IPS-20b (cell line): ENCODE measurements at regions not wholly inside any gene's neighbourhood (a gene's known extent, or its start where the extent isn't known, plus 50 kb on each side); places are given as distances from the start of the nearest gene placed in this dataset.

Experiments used
- H3K27ac ChIP-seq: one replicate; pipeline ENCODE4 v1.5.1; 2013; ENCODE audit warnings: low read length
- H3K27me3 ChIP-seq: 2 replicates; pipeline ENCODE4 v1.6.1; 2013; ENCODE audit warnings: mild to moderate bottlenecking, low read length, inconsistent platforms; ENCODE audit not compliant: insufficient read depth
- H3K36me3 ChIP-seq: 2 replicates; pipeline ENCODE4 v1.6.1; 2013; ENCODE audit warnings: low read depth, mild to moderate bottlenecking, inconsistent platforms, low read length, moderate library complexity; ENCODE audit not compliant: insufficient read depth
- H3K4me1 ChIP-seq: 2 replicates; pipeline ENCODE4 v1.6.1; 2013; ENCODE audit warnings: mild to moderate bottlenecking, control low read depth, inconsistent platforms, low read length, moderate library complexity; ENCODE audit not compliant: insufficient read depth
- H3K4me3 ChIP-seq: 2 replicates; pipeline ENCODE4 v1.5.1; 2013; ENCODE audit warnings: mild to moderate bottlenecking, low read length, inconsistent platforms
- H3K9ac ChIP-seq: 2 replicates; pipeline ENCODE4 v1.6.1; 2013; ENCODE audit warnings: low read depth, mild to moderate bottlenecking, inconsistent platforms, low read length, moderate library complexity
- H3K9me3 ChIP-seq: 2 replicates; pipeline ENCODE4 v1.6.1; 2013; ENCODE audit warnings: mild to moderate bottlenecking, low read depth, low read length, inconsistent platforms; ENCODE audit not compliant: insufficient read depth

DNA sequence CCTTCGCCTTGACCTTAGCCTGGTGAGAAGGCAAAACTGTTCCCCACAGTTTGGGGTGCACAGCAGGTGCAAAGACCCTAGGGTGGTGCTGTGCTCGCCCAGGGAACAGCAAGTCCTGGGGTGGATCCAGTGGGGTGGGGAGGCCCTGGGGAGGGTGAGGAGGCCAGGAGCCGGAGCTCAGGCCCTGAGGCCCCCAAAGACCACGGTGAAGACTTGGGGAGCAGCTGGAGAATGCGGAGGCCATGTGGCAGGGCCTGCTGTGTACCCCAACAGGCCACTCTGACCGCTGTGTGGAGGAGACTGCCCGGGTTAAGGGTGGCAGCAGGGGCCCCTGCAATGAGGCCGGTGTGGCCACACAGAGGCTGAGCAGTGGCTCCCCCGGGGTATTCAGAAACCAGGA is 101.1 kb upstream of the RTL6 start:
- H3K4me1 ChIP-seq, result peaks cover 3% of the 10 kb centered on the region; the same call in 1 of the 2 replicates

DNA sequence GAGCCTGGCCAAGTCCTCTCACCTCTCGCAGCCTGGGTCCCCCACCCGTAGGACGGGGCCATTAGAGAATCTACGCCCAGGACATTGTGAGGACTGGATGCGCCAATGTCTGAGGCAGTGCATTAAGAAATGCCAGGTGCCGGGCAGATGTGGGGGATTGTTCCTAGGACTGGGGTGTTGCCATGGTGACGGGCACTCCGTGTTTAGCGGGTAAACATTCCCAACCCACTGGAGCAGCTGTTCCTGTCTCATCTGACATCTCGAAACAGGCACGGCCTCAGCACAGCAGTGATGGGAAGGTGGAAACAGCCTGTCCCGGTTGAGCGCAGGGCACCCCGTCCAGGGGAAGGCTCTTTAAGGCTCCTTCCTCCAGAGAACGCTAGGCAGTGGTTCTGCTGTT is 99.6 kb upstream of the RTL6 start:
- H3K9me3 ChIP-seq, result no peaks in the 10 kb centered on the region
- no peak overlapping the region for H3K4me3 ChIP-seq
- peaks cover 3% of the 10 kb centered on the region; the same call in 1 of the 2 replicates for H3K4me1 ChIP-seq
- H3K27ac ChIP-seq, result no peak overlapping the region
- no peaks in the 10 kb centered on the region for H3K27me3 ChIP-seq
- no peaks in the 10 kb centered on the region for H3K36me3 ChIP-seq
- H3K9ac ChIP-seq, result no peak overlapping the region

More for the DNA sequence above, 101.1 kb upstream of the RTL6 start:
- H3K27ac ChIP-seq, result no peak overlapping the region
- no peaks in the 10 kb centered on the region for H3K36me3 ChIP-seq
- H3K9ac ChIP-seq, result no peak overlapping the region
- H3K27me3 ChIP-seq, result no peaks in the 10 kb centered on the region
- no peaks in the 10 kb centered on the region for H3K9me3 ChIP-seq
- H3K4me3 ChIP-seq, result no peak overlapping the region

DNA sequence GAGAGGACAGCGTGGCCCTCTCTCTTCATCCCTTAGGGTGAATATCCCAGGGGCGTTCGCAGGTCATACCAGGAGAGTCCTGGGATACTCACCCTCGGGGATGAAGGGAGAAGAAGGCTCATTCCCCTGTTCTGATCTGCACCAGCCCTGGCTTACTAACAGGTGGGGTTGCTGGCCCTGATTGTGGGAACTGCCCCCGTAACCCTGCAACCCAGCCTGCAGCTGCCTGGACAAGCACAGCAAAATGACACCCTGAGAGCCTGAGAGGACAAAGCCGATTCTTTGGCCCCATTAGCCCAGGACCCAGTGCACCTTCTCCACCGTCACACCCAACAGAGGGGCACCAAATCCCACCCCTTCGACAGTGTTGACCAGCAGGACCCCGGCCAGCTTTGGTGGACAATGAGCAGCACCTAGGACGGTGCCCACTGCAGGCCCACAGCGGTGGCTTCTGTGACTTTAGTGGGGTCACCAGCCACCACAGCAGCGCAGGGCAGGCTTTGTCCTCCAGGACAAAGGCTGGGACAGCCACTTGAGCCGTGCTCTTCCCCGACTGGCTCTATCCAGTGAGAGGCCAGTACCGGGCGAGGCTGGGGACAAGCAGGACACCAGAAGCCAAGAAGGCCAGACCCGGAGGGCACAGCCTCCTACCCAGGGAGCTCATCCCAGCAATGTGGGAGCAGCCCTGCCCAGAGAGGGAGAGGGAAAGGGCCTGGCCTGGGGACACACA is 98.5 kb upstream of the RTL6 start:
- H3K4me3 ChIP-seq, result no peak overlapping the region
- no peak overlapping the region for H3K27ac ChIP-seq
- H3K27me3 ChIP-seq, result no peaks in the 10 kb centered on the region
- H3K36me3 ChIP-seq, result no peaks in the 10 kb centered on the region
- H3K9ac ChIP-seq, result no peak overlapping the region
- H3K9me3 ChIP-seq, result no peaks in the 10 kb centered on the region
- H3K4me1 ChIP-seq, result peaks cover 3% of the 10 kb centered on the region; the same call in 1 of the 2 replicates

DNA sequence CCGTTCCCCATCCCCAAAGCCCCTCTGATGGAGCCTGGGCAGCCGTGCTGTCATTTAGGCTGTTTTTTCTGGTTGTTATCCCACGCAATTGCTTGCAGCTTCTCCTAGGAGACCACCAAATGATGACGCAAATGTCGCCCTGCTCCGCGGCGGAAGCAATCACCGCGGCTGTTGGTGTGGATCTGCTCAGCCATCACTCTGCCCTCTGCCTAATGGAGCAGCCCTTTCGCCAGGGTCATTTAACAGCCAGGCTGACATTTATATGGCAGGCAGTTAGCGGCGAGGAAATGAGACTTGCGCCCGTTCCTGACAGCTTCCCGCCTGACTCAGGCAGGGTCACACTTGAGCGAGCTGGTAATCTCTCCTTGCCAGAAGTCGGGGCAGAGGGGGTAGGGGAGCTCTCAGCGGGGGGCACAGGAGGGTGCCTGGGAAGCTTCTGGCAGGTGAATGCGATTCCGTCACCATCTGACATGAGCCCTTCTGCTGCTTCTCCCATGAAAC is 97.9 kb upstream of the RTL6 start:
- no peaks in the 10 kb centered on the region for H3K9me3 ChIP-seq
- no peak overlapping the region for H3K9ac ChIP-seq
- no peak overlapping the region for H3K27ac ChIP-seq
- no peaks in the 10 kb centered on the region for H3K27me3 ChIP-seq
- H3K4me1 ChIP-seq, result peaks cover 3% of the 10 kb centered on the region; the same call in 1 of the 2 replicates
- H3K36me3 ChIP-seq, result no peaks in the 10 kb centered on the region
- H3K4me3 ChIP-seq, result no peak overlapping the region

DNA sequence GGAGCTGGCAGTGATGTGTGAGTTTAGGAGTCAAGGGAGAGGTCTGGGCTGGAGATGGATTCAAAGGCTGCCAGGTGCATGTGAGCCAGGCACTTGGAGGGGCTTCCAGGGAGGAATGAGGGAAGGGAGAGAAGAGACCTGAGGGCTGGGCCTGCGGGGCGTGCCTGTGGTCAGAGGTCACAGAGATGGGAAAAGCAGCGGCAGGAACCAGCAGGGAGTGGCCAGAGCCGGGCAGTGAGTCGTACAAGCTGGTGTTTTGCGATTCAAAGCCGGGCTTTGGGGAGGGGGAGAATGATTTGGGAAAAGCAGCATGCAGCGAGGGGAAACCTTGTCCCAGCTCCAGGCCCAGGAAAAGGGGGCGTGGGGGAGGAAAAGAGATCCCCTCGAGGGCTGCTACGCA is 96.9 kb upstream of the RTL6 start:
- H3K36me3 ChIP-seq, result no peaks in the 10 kb centered on the region
- peaks cover 3% of the 10 kb centered on the region; the same call in 1 of the 2 replicates for H3K4me1 ChIP-seq
- no peaks in the 10 kb centered on the region for H3K9me3 ChIP-seq
- H3K27ac ChIP-seq, result no peak overlapping the region
- no peak overlapping the region for H3K9ac ChIP-seq
- H3K27me3 ChIP-seq, result no peaks in the 10 kb centered on the region
- no peak overlapping the region for H3K4me3 ChIP-seq

DNA sequence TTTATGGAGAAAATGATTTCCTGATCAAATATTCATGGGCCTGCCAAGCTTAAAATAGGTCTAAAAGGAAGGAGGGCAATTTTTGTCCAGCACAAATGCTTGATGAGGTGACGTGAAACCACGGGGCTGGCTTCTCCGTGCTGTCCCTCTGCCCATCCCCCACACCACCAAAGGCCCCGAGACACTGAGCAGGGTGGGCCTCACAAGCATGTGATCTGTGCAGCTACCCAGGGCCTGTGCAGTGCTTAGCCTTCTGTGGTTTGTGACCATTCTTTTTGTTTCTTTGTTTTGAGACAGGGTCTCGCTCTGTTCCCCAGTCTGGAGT is 94.8 kb upstream of the RTL6 start:
- Histone ChIP-seq H3K9me3 (no peaks in the 10 kb centered on the region), H3K36me3 (no peaks in the 10 kb centered on the region), H3K27me3 (no peaks in the 10 kb centered on the region), H3K9ac (no peak overlapping the region), H3K4me1 (peaks cover 3% of the 10 kb centered on the region; the same call in 1 of the 2 replicates), H3K4me3 (no peak overlapping the region), H3K27ac (no peak overlapping the region)

DNA sequence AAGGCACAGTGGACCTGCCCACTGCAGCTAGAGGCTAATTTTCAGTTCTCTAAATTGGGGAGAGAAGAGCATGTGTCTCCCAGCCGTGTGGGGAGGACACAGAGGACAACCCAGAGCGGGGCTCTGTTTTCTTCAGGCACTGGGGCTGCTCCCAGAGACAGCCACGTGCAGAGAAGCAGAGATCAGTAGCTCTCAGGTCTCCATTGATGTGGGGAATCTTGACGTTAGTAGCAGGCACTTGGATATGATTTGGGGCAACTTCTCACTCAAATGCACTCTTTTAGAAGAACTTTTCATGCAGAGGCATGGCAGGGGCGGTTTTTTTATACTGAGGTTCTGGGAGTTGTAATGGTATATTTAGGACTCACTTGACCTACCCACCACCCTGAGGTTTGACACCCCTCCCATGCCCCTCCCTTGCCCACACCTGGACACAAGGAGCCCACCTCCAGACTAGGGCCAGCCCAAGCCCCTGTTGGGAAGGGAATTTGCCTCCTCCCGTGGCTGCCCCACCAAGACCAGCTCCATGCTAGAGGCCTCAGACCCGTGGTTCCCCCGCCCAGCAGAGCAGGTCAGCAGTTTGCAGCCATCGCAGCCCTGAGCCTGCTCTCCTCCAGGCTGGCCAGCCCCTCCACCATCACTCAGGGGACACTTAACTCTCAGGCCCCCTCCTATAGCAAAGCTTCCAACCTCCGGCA is 94.2 kb upstream of the RTL6 start:
- Histone ChIP-seq H3K4me3 (no peak overlapping the region), H3K36me3 (no peaks in the 10 kb centered on the region), H3K4me1 (peaks cover 3% of the 10 kb centered on the region; the same call in 1 of the 2 replicates), H3K27ac (no peak overlapping the region), H3K27me3 (no peaks in the 10 kb centered on the region), H3K9ac (no peak overlapping the region), H3K9me3 (no peaks in the 10 kb centered on the region)

DNA sequence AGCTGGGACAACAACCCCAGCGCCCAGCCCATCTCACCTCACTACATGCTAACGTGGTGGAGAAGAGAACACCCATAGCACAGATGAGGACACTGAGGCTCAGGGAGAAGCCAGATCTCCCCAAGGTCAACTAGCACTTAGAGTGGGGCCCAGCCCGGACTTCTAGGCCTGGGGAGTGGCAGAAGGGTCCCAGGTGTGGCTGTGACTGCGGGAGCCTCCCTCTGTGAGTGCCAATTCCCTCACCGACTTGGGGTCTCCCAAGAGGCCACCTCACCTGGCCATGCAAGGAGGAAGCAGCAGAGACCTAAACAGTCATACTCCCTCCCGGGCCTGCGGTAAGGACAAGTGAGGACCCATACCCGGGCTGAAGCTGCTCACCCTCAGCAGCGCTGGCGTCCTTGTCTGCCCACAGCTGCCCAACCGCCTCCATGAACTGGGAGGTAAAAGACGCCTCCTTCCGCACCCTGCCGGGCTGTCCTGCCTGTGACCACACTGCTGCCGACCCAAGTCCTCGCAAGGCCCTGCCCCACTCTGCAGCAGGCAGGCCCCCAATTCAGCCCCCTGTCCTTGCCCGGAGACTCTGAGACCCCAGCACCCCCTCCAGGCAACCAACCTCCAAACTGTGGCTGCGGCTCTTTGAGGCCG is 93.2 kb upstream of the RTL6 start:
- peaks cover 3% of the 10 kb centered on the region; the same call in 1 of the 2 replicates for H3K4me1 ChIP-seq

DNA sequence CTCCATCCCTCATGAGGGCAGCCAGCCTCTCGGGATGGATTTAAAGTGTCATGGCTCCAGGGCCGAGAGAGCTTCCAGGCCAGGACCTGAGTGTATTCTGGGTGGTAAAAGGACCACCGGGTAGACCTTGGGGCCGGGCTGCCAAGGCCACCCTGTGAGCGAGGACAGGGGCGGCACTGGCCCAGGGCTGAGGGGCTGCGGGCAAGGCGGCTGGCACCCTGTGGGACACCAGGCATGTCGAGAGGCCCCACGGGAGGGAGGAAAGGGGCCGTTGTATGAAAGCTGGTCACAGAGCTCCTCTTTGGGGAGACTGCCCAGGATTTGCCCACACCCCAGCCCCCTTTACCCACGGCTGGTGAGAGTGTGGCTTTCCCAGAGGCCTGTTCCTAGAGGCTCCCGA is 92.3 kb upstream of the RTL6 start:
- no peaks in the 10 kb centered on the region for H3K9me3 ChIP-seq
- no peaks in the 10 kb centered on the region for H3K36me3 ChIP-seq
- H3K9ac ChIP-seq, result no peak overlapping the region
- peaks cover 3% of the 10 kb centered on the region; the same call in 1 of the 2 replicates for H3K4me1 ChIP-seq
- H3K4me3 ChIP-seq, result no peak overlapping the region
- no peak overlapping the region for H3K27ac ChIP-seq
- no peaks in the 10 kb centered on the region for H3K27me3 ChIP-seq

More for the DNA sequence above, 93.2 kb upstream of the RTL6 start:
- no peak overlapping the region for H3K4me3 ChIP-seq
- no peak overlapping the region for H3K27ac ChIP-seq
- H3K27me3 ChIP-seq, result no peaks in the 10 kb centered on the region
- H3K9ac ChIP-seq, result no peak overlapping the region
- H3K36me3 ChIP-seq, result no peaks in the 10 kb centered on the region
- H3K9me3 ChIP-seq, result no peaks in the 10 kb centered on the region

DNA sequence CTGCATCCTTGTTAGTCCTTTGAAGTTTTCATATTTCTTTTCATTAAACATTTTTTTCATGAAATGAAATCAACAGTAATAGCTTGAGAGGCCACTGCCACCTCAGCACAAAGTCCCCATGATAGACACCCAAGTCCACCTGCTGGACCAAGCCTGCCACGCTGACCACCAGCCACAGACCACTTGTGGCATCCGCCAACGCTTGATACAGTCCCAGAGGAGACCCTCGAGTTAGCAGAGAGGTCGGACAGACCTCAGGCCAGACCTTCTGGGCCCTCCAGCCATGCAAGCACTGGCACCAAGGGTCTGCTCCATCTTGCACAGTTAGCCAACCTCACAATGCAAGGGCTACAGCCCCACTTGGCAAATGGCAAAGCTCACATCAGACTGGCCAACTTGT is 91.8 kb upstream of the RTL6 start:
- peaks cover 2% of the 10 kb centered on the region; the same call in 1 of the 2 replicates for H3K4me1 ChIP-seq
- H3K27me3 ChIP-seq, result no peaks in the 10 kb centered on the region
- no peak overlapping the region for H3K27ac ChIP-seq
- no peak overlapping the region for H3K9ac ChIP-seq
- no peaks in the 10 kb centered on the region for H3K36me3 ChIP-seq
- no peak overlapping the region for H3K4me3 ChIP-seq
- H3K9me3 ChIP-seq, result no peaks in the 10 kb centered on the region

DNA sequence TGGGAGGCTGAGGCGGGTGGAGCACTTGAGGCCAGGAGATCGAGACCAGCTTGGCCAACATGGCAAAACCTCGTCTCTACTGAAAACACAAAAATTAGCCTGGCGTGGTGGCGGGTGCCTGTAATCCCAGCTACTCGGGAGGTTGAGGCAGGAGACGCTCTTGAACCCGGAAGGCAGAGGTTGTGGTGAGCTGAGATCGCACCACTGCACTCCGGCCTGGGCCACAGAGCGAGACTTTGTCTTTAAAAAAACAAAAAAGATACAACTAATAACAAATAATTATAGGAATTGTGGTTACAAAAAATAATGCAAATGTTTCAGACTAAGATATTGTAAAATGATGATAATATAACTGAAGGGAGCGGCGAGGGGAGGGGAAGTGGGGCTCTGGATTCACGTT is 90.3 kb upstream of the RTL6 start:
- H3K4me1 ChIP-seq, result no peaks in the 10 kb centered on the region
- H3K27me3 ChIP-seq, result no peaks in the 10 kb centered on the region; the same call in 1 of the 2 replicates
- H3K4me3 ChIP-seq, result no peak overlapping the region
- no peaks in the 10 kb centered on the region for H3K36me3 ChIP-seq
- H3K9me3 ChIP-seq, result no peaks in the 10 kb centered on the region
- H3K9ac ChIP-seq, result no peak overlapping the region
- H3K27ac ChIP-seq, result no peak overlapping the region
